Ishikawa (cell line): ENCODE measurements at regions not wholly inside any gene's neighbourhood (a gene's known extent, or its start where the extent isn't known, plus 50 kb on each side); places are given as distances from the start of the nearest gene placed in this dataset.

ENCODE experiments used
- EGR1 ChIP-seq: IDR thresholded peaks from 2 replicates; pipeline ENCODE4 v1.6.1; 2012
- TF ChIP-seq, protein P1 (sequence below): IDR thresholded peaks from 2 replicates; pipeline ENCODE4 v1.6.1; 2012

DNA sequence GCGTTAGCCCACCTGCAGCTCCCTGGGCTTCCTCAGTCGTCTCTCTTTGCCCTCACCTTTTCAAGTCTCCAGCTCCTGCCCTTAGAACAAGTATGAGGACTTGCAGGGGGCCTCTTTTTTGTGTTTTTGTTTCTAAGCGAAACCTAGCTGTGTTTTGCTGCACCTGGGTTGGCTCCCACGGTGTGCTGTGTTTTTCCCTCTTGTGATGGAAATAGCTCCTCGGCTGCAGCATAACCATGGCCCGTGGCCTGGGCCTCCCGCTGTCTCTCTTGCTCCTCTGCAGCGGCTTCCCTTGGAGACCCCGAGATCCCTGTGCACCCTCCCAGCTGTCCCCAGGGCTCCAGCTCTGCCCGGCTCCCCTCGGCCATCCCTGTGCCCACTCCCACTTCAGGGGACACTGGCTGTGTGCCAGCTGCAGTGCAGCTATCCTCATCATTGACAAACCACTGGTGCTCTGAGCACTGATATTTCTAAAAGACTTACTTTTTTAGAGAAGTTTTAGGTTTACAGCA lies 75.6 kb upstream of the TCERG1L start:
- TF ChIP-seq EGR1 = no peak
- TF ChIP-seq, protein P1, sequence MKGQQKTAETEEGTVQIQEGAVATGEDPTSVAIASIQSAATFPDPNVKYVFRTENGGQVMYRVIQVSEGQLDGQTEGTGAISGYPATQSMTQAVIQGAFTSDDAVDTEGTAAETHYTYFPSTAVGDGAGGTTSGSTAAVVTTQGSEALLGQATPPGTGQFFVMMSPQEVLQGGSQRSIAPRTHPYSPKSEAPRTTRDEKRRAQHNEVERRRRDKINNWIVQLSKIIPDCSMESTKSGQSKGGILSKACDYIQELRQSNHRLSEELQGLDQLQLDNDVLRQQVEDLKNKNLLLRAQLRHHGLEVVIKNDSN = no peak
